Posterior vena cava (tissue), 2 donors: ENCODE measurements at regions not wholly inside any gene's neighbourhood (a gene's known extent, or its start where the extent isn't known, plus 50 kb on each side); places are given as distances from the start of the nearest gene placed in this dataset.
"Not testable (repeated sequence)": the region's sequence is repeated elsewhere in the genome, so short reads cannot be mapped to it uniquely, and the experiment has no call there.

Experiments
- DNase-seq: peaks from one replicate; pipeline ENCODE4 v3.0.0-alpha.2; 2020; ENCODE audit warnings: low spot score
- intact Hi-C, 2 donors: fragments of 100-400 bp; cut with DNase I; formaldehyde crosslinking; loops; one replicate each; pipeline versions ENCODE4 v1.14.1 to v1.14.2; 2022 to 2023
- donor health status: DM: yes; HTN: yes; CAD: no.
- donor health status: DM: yes; HTN: yes; CAD: no.

DNA sequence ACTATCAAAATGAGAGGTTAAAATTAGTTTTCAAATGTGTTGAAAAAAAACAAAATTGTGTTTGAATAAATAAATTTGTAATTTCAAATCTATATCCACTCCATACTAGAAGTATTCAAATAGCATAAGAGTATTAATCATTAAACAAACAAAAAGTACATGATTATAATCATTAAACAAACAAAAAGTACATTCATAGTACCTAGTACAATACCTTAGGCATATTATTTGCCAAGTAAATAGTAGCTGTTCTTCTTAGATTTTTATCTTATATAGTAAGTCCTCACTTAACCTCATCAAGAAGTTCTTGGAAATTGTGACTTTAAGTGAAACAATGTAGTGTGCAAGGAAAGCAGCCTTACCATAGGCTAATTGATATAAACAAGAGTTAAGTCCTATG lies 349.3 kb upstream of the VWC2 start:
- intact Hi-C loops = no loop called here
- DNase-seq = no peak

GRCh38 chr7:49425277-49425818 lies 348.1 kb upstream of the VWC2 start:
- intact Hi-C loops = no loop called here
- DNase-seq = no peak

- no peak for DNase-seq
- intact Hi-C loops = no loop called here
Measured at GRCh38 chr7:49432254-49432653, 341.2 kb upstream of the VWC2 start.

DNA sequence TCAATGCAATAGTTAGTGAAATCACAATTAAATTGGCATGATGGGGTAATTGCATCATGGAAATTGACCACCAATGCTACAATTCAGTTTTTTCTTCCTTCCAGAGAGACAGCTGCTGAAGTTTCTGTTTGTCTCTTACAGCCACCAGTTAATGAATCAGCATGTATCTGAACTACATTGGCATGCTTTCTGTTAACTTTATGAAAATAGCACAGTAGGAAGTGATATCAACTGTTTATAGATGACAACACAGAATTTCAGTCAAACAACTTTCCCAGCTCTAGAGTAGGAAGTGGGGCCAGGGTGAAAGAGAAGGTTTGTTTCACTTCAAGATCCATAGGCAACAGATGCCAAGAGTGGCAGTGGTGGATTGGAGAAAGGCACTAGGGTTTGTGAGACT lies 339.6 kb upstream of the VWC2 start:
- intact Hi-C loops = no loop called here

GRCh38 chr7:49434846-49435245 lies 338.6 kb upstream of the VWC2 start:
- DNase-seq = no peak
- intact Hi-C loops = no loop called here

More for the DNA sequence above, 339.6 kb upstream of the VWC2 start:
- DNase-seq = no peak

DNA sequence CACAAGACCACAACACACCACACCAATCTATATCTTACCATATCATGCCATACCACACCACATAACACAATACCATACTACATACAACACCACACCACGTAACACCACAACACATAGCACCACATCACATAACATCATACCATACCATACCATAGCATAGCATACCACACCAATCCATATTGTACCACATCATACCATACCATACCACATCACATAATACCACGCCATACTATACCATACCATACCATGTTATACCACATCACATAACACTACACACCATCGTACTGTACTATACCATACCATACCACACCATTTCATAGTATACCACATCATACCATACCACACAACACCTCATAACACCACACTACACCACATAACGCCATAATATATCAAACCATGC lies 335.2 kb upstream of the VWC2 start:
- intact Hi-C loops = no loop called here
- DNase-seq = no peak

GRCh38 chr7:49443515-49443914 lies 329.9 kb upstream of the VWC2 start:
- DNase-seq = no peak
- intact Hi-C loops = no loop called here

DNA sequence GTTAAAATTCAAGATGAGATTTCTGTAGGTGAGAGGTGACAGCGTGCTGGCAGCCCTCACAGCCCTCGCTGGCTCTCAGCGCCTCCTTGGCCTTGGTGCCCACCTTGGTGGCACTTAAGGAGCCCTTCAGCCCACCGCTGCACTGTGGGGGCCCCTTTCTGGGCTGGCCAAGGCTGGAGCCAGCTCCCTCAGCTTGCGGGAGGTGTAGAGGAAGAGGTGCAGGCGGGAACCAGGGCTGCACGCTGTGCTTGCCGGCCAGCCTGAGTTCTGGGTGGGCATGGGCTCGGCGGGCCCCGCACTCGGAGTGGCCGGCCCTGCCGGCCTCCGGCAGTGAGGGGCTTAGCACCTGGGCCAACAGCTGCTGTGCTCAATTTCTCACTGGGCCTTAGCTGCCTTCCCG lies 320.0 kb upstream of the VWC2 start:
- no peak for DNase-seq
- intact Hi-C loops = no loop called here

DNA sequence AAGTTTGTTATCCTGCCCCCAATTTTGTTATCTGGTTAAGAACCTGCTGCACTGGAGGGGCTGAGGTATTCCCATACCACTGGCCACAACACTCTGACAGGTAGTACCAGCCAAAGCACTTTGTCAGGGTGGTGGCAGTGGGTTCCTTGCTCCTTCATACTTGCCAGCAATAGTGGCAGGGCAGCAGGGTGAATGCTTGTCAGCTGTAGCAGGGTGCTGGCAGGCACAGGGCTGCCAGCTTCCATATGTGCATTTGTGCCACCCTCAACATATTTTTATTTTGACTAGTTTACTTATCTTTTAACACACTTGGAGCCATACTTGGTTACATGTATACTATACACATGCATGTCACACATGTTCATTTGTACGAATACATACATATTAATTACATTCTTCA lies 294.0 kb upstream of the VWC2 start:
- no peak for DNase-seq
- intact Hi-C loops = no loop called here

GRCh38 chr7:49479936-49480544 lies 293.4 kb upstream of the VWC2 start:
- no peak for DNase-seq
- intact Hi-C loops = no loop called here

DNA sequence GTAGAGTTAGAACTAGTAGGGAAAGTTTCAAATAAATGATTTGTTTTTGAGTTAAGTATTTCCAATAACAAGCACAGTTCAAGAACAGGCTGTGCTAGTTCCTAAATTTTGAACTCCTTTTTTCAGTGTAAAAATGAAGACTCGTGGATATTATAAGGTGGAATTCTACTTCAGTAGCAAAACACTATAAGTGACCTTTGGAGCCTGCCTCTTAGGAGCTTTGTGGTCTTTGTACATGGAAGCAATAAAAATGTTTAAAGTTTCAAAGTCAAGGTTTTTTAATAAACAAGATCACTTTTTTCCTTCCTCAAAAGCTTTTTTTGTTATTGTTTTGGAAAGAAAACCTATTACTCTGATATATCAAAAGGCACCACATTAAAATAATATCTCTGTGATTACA lies 292.4 kb upstream of the VWC2 start:
- intact Hi-C loops = no loop called here

GRCh38 chr7:49483142-49483541 lies 290.3 kb upstream of the VWC2 start:
- intact Hi-C loops = no loop called here
- no peak for DNase-seq

More for the DNA sequence above, 292.4 kb upstream of the VWC2 start:
- DNase-seq = no peak

GRCh38 chr7:49486974-49487829 lies 286.2 kb upstream of the VWC2 start:
- intact Hi-C loops = no loop called here

GRCh38 chr7:49487830-49488140 lies 285.7 kb upstream of the VWC2 start:
- no peak for DNase-seq
- intact Hi-C loops = no loop called here

More at GRCh38 chr7:49486974-49487829, 286.2 kb upstream of the VWC2 start:
- no peak for DNase-seq

DNA sequence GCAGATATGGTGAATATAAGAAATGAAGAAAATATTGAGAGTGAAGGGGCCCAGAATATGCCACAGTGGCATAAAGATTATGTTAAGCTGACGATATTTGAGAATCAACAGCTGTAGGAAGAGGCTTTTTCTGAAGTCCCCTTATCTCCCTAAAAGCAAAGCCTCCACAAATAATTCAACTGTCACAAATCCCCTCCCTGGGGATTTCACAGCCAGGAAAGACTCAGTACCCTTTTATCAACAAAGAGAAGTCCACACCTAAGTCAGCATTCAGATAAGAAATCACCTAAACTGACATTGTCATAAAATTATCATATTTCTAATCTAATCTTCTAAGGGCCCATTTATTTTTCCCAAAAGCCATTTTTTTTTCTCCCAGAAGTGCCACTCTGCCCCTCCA lies 284.9 kb upstream of the VWC2 start:
- intact Hi-C loops = no loop called here
- no peak for DNase-seq

- no peak for DNase-seq
- intact Hi-C loops = no loop called here
Measured at GRCh38 chr7:49497471-49497870, 276.0 kb upstream of the VWC2 start.

GRCh38 chr7:49500741-49501140 lies 272.7 kb upstream of the VWC2 start:
- intact Hi-C loops = no loop called here

GRCh38 chr7:49507206-49507605 lies 266.2 kb upstream of the VWC2 start:
- intact Hi-C loops, DNase-seq: not testable (repeated sequence)

More at GRCh38 chr7:49500741-49501140, 272.7 kb upstream of the VWC2 start:
- DNase-seq = no peak

GRCh38 chr7:49513911-49514310 lies 259.5 kb upstream of the VWC2 start:
- intact Hi-C loops = no loop called here
- no peak for DNase-seq

- DNase-seq = no peak
- intact Hi-C loops = no loop called here
Measured at GRCh38 chr7:49520951-49521350, 252.5 kb upstream of the VWC2 start.

- DNase-seq = no peak
- intact Hi-C loops = no loop called here
Measured at GRCh38 chr7:49522111-49522510, 251.3 kb upstream of the VWC2 start.
